ENCODE measurements at regions not wholly inside any gene's neighbourhood (a gene's known extent, or its start where the extent isn't known, plus 50 kb on each side); places are given as distances from the start of the nearest gene placed in this dataset.

- TF ChIP-seq, protein P1, sequence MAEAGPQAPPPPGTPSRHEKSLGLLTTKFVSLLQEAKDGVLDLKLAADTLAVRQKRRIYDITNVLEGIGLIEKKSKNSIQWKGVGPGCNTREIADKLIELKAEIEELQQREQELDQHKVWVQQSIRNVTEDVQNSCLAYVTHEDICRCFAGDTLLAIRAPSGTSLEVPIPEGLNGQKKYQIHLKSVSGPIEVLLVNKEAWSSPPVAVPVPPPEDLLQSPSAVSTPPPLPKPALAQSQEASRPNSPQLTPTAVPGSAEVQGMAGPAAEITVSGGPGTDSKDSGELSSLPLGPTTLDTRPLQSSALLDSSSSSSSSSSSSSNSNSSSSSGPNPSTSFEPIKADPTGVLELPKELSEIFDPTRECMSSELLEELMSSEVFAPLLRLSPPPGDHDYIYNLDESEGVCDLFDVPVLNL (CRISPR knock-in tag; IDR thresholded peaks at IDR 0.05; ENCODE audit: low read depth), result no peak
- TF ChIP-seq, protein P2, sequence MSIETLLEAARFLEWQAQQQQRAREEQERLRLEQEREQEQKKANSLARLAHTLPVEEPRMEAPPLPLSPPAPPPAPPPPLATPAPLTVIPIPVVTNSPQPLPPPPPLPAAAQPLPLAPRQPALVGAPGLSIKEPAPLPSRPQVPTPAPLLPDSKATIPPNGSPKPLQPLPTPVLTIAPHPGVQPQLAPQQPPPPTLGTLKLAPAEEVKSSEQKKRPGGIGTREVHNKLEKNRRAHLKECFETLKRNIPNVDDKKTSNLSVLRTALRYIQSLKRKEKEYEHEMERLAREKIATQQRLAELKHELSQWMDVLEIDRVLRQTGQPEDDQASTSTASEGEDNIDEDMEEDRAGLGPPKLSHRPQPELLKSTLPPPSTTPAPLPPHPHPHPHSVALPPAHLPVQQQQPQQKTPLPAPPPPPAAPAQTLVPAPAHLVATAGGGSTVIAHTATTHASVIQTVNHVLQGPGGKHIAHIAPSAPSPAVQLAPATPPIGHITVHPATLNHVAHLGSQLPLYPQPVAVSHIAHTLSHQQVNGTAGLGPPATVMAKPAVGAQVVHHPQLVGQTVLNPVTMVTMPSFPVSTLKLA (conservative IDR thresholded peaks at IDR 0.05), result no peak
- no peak for TF ChIP-seq ZKSCAN3 (CRISPR knock-in tag; IDR thresholded peaks at IDR 0.05)
- TF ChIP-seq, protein P3, sequence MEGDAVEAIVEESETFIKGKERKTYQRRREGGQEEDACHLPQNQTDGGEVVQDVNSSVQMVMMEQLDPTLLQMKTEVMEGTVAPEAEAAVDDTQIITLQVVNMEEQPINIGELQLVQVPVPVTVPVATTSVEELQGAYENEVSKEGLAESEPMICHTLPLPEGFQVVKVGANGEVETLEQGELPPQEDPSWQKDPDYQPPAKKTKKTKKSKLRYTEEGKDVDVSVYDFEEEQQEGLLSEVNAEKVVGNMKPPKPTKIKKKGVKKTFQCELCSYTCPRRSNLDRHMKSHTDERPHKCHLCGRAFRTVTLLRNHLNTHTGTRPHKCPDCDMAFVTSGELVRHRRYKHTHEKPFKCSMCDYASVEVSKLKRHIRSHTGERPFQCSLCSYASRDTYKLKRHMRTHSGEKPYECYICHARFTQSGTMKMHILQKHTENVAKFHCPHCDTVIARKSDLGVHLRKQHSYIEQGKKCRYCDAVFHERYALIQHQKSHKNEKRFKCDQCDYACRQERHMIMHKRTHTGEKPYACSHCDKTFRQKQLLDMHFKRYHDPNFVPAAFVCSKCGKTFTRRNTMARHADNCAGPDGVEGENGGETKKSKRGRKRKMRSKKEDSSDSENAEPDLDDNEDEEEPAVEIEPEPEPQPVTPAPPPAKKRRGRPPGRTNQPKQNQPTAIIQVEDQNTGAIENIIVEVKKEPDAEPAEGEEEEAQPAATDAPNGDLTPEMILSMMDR (IDR thresholded peaks at IDR 0.05 in 2 of 3, conservative IDR thresholded peaks at IDR 0.05 in 1 of 3; ENCODE audit: insufficient read depth in 2 of 3, low read depth in 1 of 3, low read length in 3 of 3), result no peak
- no peak for TF ChIP-seq FOXO4 (CRISPR knock-in tag; IDR thresholded peaks at IDR 0.05)
- TF ChIP-seq CREM (IDR thresholded peaks at IDR 0.05; ENCODE audit: low read depth), result no peak
- no peak for TF ChIP-seq ZNF518B (CRISPR knock-in tag; IDR thresholded peaks at IDR 0.05)
- TF ChIP-seq CREB3 (tag; conservative IDR thresholded peaks at IDR 0.05; ENCODE audit: low read depth), result no peak
- TF ChIP-seq HNRNPUL1 (IDR thresholded peaks at IDR 0.05; ENCODE audit: low read length), result no peak
- TF ChIP-seq GTF2A2 (tag; IDR thresholded peaks at IDR 0.05), result no peak
- no peak for TF ChIP-seq POLR2AphosphoS5 (IDR thresholded peaks at IDR 0.05; ENCODE audit: control insufficient read depth, insufficient read depth, low read depth, low read length)
- TF ChIP-seq SPI1 (IDR thresholded peaks at IDR 0.05; ENCODE audit: borderline replicate concordance, low read depth, low read length), result no peak
- no peak for TF ChIP-seq CUX1 (CRISPR knock-in tag; IDR thresholded peaks at IDR 0.05)
These were observed 519.8 kb upstream of the ZNF804A start for GRCh38 chr2:184078496-184078895.
